ENCODE measurements at regions not wholly inside any gene's neighbourhood (a gene's known extent, or its start where the extent isn't known, plus 50 kb on each side); places are given as distances from the start of the nearest gene placed in this dataset.

- TF ChIP-seq POLR2A (IDR thresholded peaks at IDR 0.05) (no peak), CTCF (IDR thresholded peaks at IDR 0.05) (no peak), POLR2AphosphoS5 (IDR thresholded peaks at IDR 0.05) (no peak)
Measured at GRCh38 chr20:21862956-21863355, 157.5 kb downstream of the PAX1 start.
